ENCODE measurements at regions not wholly inside any gene's neighbourhood (a gene's known extent, or its start where the extent isn't known, plus 50 kb on each side); places are given as distances from the start of the nearest gene placed in this dataset.

DNA sequence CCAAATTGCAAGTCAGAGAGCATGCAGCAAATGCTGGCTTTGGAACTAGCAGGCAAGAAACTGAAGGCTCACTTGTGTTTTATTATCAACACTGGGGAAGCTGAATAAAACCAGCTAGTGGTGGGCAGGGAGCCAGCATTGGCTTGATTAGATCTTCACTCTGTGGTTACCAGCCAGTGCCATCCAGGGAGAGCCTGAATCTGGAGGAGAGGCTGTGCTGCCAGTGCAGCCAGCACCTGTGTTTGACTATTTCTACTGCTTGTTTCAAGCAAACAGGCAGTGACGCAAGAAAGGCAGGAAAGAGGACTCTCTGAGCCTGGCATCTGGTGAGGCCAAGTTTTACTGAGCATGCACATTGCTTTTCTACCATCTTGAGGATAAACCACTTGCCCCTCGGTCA is 247.0 kb downstream of the PHLDA1 start:
- no peak for TF ChIP-seq EZH2 (IDR thresholded peaks at IDR 0.05; ENCODE audit: insufficient read depth, poor library complexity, severe bottlenecking)
- TF ChIP-seq EZH2phosphoT487 (IDR thresholded peaks at IDR 0.05; ENCODE audit: insufficient read depth, low read depth), result no peak
